ENCODE measurements at regions not wholly inside any gene's neighbourhood (a gene's known extent, or its start where the extent isn't known, plus 50 kb on each side); places are given as distances from the start of the nearest gene placed in this dataset.

DNA sequence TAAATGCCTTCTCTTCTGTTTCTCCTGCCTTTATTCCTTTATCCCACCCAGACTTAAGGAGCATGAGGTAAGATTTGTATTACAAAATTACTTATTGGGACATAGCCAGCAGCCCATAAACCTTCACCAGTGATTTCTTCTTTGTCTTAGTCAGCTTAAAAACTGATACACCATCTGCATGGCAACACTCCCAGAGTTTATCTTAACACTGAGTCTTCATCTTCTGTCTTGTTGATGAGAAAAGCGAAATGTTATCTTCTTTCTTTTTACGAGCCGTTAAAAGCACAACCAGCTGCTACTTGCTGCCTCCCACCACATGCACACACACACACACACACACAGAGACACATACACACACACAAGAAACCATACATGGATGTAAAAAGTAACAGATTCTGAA, 116.7 kb downstream of the VCY start:
- TF ChIP-seq, protein P1, sequence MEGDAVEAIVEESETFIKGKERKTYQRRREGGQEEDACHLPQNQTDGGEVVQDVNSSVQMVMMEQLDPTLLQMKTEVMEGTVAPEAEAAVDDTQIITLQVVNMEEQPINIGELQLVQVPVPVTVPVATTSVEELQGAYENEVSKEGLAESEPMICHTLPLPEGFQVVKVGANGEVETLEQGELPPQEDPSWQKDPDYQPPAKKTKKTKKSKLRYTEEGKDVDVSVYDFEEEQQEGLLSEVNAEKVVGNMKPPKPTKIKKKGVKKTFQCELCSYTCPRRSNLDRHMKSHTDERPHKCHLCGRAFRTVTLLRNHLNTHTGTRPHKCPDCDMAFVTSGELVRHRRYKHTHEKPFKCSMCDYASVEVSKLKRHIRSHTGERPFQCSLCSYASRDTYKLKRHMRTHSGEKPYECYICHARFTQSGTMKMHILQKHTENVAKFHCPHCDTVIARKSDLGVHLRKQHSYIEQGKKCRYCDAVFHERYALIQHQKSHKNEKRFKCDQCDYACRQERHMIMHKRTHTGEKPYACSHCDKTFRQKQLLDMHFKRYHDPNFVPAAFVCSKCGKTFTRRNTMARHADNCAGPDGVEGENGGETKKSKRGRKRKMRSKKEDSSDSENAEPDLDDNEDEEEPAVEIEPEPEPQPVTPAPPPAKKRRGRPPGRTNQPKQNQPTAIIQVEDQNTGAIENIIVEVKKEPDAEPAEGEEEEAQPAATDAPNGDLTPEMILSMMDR (conservative IDR thresholded peaks at IDR 0.05), result no peak
- H3K27ac Mint-ChIP-seq, result no peak overlapping the region
- H3K4me1 Mint-ChIP-seq, result no peaks in the 10 kb centered on the region
- no peak overlapping the region for H3K4me3 Mint-ChIP-seq
- Histone ChIP-seq H3K9me3 (ENCODE audit: control insufficient read depth, low read length) (no peaks in the 10 kb centered on the region), H3K27me3 (ENCODE audit: control insufficient read depth, insufficient read depth, low read length, poor library complexity, severe bottlenecking) (no peaks in the 10 kb centered on the region), H3K4me3 (ENCODE audit: low read length) (no peak overlapping the region), H3K4me1 (ENCODE audit: control insufficient read depth, insufficient read depth, low read length) (peaks cover 5% of the 10 kb centered on the region), H3K9ac (ENCODE audit: extremely low read depth, low read length, poor library complexity, severe bottlenecking) (no peak overlapping the region), H3K36me3 (ENCODE audit: control insufficient read depth, insufficient read depth, low read length) (peaks cover 67% of the 10 kb centered on the region), H3K27ac (ENCODE audit: low read depth, low read length) (no peak overlapping the region)
- H3K27me3 Mint-ChIP-seq (ENCODE audit: insufficient read depth), result no peaks in the 10 kb centered on the region
- 57% methylated on average over 3 of the region's 3 CpGs; no CpG with 5 or more reads in 1 of the 2 experiments for WGBS, 2 experiments (ENCODE audit: insufficient coverage in 1 of 2, insufficient read length in 1 of 2)
- H3K9me3 Mint-ChIP-seq, result no peaks in the 10 kb centered on the region
- H3K36me3 Mint-ChIP-seq (ENCODE audit: low read depth), result no peaks in the 10 kb centered on the region
- no peak for DNase-seq

DNA sequence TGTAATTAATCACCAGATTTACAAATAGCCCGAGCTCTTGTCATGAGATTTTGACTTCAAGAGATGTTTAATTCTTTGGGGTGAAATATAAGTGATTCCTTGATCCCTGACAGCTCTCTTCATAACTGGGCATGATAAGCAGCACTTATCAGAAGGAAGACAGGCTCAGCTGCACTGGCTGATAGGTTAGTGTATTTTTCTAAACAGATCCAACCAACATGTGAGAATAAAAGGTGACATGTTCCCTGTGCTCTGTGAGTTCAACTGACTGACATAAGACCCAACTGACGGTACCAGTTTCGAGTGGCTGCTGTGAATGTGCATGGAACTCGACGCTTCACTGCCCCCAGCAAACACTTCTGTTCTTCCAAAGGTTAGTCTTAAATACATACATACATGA, 114.8 kb downstream of the VCY start:
- Histone ChIP-seq H3K27me3 (ENCODE audit: control insufficient read depth, insufficient read depth, low read length, poor library complexity, severe bottlenecking) (no peaks in the 10 kb centered on the region), H3K36me3 (ENCODE audit: control insufficient read depth, insufficient read depth, low read length) (peaks cover 59% of the 10 kb centered on the region), H3K4me3 (ENCODE audit: low read length) (no peak overlapping the region), H3K4me1 (ENCODE audit: control insufficient read depth, insufficient read depth, low read length) (peaks cover 5% of the 10 kb centered on the region), H3K27ac (ENCODE audit: low read depth, low read length) (no peak overlapping the region), H3K9ac (ENCODE audit: extremely low read depth, low read length, poor library complexity, severe bottlenecking) (no peak overlapping the region), H3K9me3 (ENCODE audit: control insufficient read depth, low read length) (no peaks in the 10 kb centered on the region)
- no peak for DNase-seq
- TF ChIP-seq, protein P1 (conservative IDR thresholded peaks at IDR 0.05), result no peak
- H3K4me1 Mint-ChIP-seq, result no peaks in the 10 kb centered on the region
- H3K27ac Mint-ChIP-seq, result no peak overlapping the region
- 94% methylated on average over 5 of the region's 5 CpGs; no CpG with 5 or more reads in 1 of the 2 experiments for WGBS, 2 experiments (ENCODE audit: insufficient coverage in 1 of 2, insufficient read length in 1 of 2)
- H3K9me3 Mint-ChIP-seq, result no peaks in the 10 kb centered on the region
- H3K4me3 Mint-ChIP-seq, result no peak overlapping the region
- no peaks in the 10 kb centered on the region for H3K36me3 Mint-ChIP-seq (ENCODE audit: low read depth)
- H3K27me3 Mint-ChIP-seq (ENCODE audit: insufficient read depth), result no peaks in the 10 kb centered on the region

DNA sequence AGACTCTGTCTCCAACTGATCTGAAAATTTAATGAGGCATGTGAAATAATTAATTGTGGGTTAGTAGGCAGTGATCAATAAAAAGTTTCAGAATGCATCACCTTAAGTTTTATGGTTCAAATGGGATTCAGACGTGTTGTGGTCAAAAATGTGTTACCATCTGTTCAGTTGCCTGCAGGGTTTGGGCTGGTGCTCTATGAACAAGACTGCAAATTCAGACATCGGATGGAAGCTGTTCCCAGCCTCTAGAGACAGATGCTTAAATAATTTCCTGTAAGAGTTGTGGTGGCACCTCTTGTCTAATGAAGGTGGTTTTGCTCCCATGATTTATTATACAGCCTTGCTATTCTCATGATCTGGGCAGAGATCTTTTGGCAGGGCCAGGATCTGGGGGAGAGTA, 113.6 kb downstream of the VCY start:
- 79% methylated on average over 2 of the region's 2 CpGs; no CpG with 5 or more reads in 1 of the 2 experiments for whole genome bisulfite sequencing, 2 experiments (ENCODE audit: insufficient coverage in 1 of 2, insufficient read length in 1 of 2)
- Histone ChIP-seq H3K27ac (ENCODE audit: low read depth, low read length) (no peak overlapping the region), H3K4me1 (ENCODE audit: control insufficient read depth, insufficient read depth, low read length) (peaks cover 5% of the 10 kb centered on the region), H3K36me3 (ENCODE audit: control insufficient read depth, insufficient read depth, low read length) (peaks cover 63% of the 10 kb centered on the region), H3K9me3 (ENCODE audit: control insufficient read depth, low read length) (no peaks in the 10 kb centered on the region), H3K9ac (ENCODE audit: extremely low read depth, low read length, poor library complexity, severe bottlenecking) (no peak overlapping the region), H3K4me3 (ENCODE audit: low read length) (no peak overlapping the region), H3K27me3 (ENCODE audit: control insufficient read depth, insufficient read depth, low read length, poor library complexity, severe bottlenecking) (no peaks in the 10 kb centered on the region)
- Mint-ChIP-seq H3K4me1 (no peaks in the 10 kb centered on the region), H3K27me3 (ENCODE audit: insufficient read depth) (no peaks in the 10 kb centered on the region), H3K36me3 (ENCODE audit: low read depth) (no peaks in the 10 kb centered on the region), H3K4me3 (no peak overlapping the region), H3K9me3 (no peaks in the 10 kb centered on the region), H3K27ac (no peak overlapping the region)
- TF ChIP-seq, protein P1 (conservative IDR thresholded peaks at IDR 0.05), result no peak
- no peak for DNase-seq
